Neural cell (in vitro differentiated cells): ENCODE measurements at regions not wholly inside any gene's neighbourhood (a gene's known extent, or its start where the extent isn't known, plus 50 kb on each side); places are given as distances from the start of the nearest gene placed in this dataset.

Experiments used
- H2AFZ ChIP-seq: fragments of 200-600, 300-800 bp; sonication (generic), shearing (Covaris generic); 2 replicates; pipeline ENCODE4 v1.6.0; 2014; ENCODE audit warnings: low read depth, mild to moderate bottlenecking, antibody characterized with exemption, low read length, moderate library complexity
- H3F3A ChIP-seq: fragments of 200-600 bp; shearing (Covaris generic); 2 replicates; pipeline ENCODE4 v1.6.1; 2016; ENCODE audit warnings: mild to moderate bottlenecking, moderate library complexity, mixed read lengths, antibody characterized with exemption, low read length; ENCODE audit not compliant: insufficient read depth, poor library complexity, severe bottlenecking
- H3K27ac ChIP-seq: fragments of 200-600, 300-800 bp; sonication (generic), shearing (Covaris generic); 2 replicates; pipeline ENCODE4 v1.5.1; 2014; ENCODE audit warnings: mild to moderate bottlenecking, low read length, moderate library complexity
- H3K27me3 ChIP-seq: fragments of 300-800, 200-600 bp; sonication (generic), shearing (Covaris generic); 2 replicates; pipeline ENCODE4 v1.6.0; 2014; ENCODE audit warnings: mild to moderate bottlenecking, low read depth, low read length, moderate library complexity; ENCODE audit not compliant: insufficient read depth
- H3K36me3 ChIP-seq: fragments of 300-800, 200-600 bp; sonication (generic), shearing (Covaris generic); 2 replicates; pipeline ENCODE4 v1.5.1; 2014; ENCODE audit warnings: mild to moderate bottlenecking, antibody characterized with exemption, low read length, moderate library complexity; ENCODE audit not compliant: insufficient read depth
- H3K4me2 ChIP-seq: fragments of 300-800, 200-600 bp; sonication (generic), shearing (Covaris generic); 2 replicates; pipeline ENCODE4 v1.6.0; 2014; ENCODE audit warnings: mild to moderate bottlenecking, low read length
- H3K4me3 ChIP-seq: fragments of 300-800, 200-600 bp; sonication (generic), shearing (Covaris generic); 2 replicates; pipeline ENCODE4 v1.5.1; 2014; ENCODE audit warnings: mild to moderate bottlenecking, low read length, moderate library complexity
- H3K79me2 ChIP-seq: fragments of 200-600 bp; shearing (Covaris generic); replicated peaks from 2 replicates; pipeline ENCODE4 v1.6.0; 2014; ENCODE audit warnings: mild to moderate bottlenecking, low read length, moderate library complexity; ENCODE audit not compliant: insufficient read depth
- H3K9ac ChIP-seq: fragments of 300-800, 200-600 bp; sonication (generic), shearing (Covaris generic); 2 replicates; pipeline ENCODE4 v1.6.1; 2016; ENCODE audit warnings: mild to moderate bottlenecking, low read length, mixed read lengths
- H3K9me2 ChIP-seq: fragments of 200-600 bp; shearing (Covaris generic); 2 replicates; pipeline ENCODE4 v1.6.1; 2016; ENCODE audit warnings: mild to moderate bottlenecking, low read length, mixed read lengths; ENCODE audit not compliant: insufficient read depth
- H3K9me3 ChIP-seq: fragments of 200-600, 300-800 bp; sonication (generic), shearing (Covaris generic); 2 replicates; pipeline ENCODE4 v1.6.1; 2016; ENCODE audit warnings: mild to moderate bottlenecking, mixed run types, low read length, moderate library complexity, mixed read lengths
- H4K20me1 ChIP-seq: fragments of 200-600 bp; shearing (Covaris generic); 2 replicates; pipeline ENCODE4 v1.6.1; 2016; ENCODE audit warnings: mild to moderate bottlenecking, mixed run types; ENCODE audit not compliant: insufficient read depth
- CTCF ChIP-seq: fragments of 450-650 bp; IDR thresholded peaks from 2 replicates; pipeline ENCODE4 v1.5.1; 2014; ENCODE audit warnings: antibody characterized with exemption, mild to moderate bottlenecking, moderate library complexity; ENCODE audit not compliant: poor library complexity, severe bottlenecking
- EP300 ChIP-seq: fragments of 450-650 bp; conservative IDR thresholded peaks from 2 replicates; pipeline ENCODE4 v1.6.1; 2014; ENCODE audit warnings: antibody characterized with exemption, mild to moderate bottlenecking, moderate library complexity; ENCODE audit not compliant: poor library complexity, severe bottlenecking
- EZH2 ChIP-seq: fragments of 200-600, 300-800 bp; shearing (Covaris generic), sonication (generic); IDR thresholded peaks from 2 replicates; pipeline ENCODE4 v1.6.1; 2014; ENCODE audit warnings: antibody characterized with exemption, low read length, borderline replicate concordance, mild to moderate bottlenecking; ENCODE audit not compliant: insufficient read depth, poor library complexity, severe bottlenecking
- MXI1 ChIP-seq: fragments of 450-650 bp; conservative IDR thresholded peaks from 2 replicates; pipeline ENCODE4 v1.6.1; 2014; ENCODE audit warnings: antibody characterized with exemption, mild to moderate bottlenecking; ENCODE audit not compliant: poor library complexity, severe bottlenecking
- POLR2AphosphoS5 ChIP-seq: IDR thresholded peaks from 2 replicates; pipeline ENCODE4 v1.6.1; 2012
- RAD21 ChIP-seq: fragments of 450-650 bp; conservative IDR thresholded peaks from 2 replicates; pipeline ENCODE4 v1.6.1; 2014; ENCODE audit warnings: antibody characterized with exemption, mild to moderate bottlenecking, moderate library complexity
- REST ChIP-seq: IDR thresholded peaks from 2 replicates; pipeline ENCODE4 v1.6.1; 2012; ENCODE audit warnings: borderline replicate concordance
- SMC3 ChIP-seq: fragments of 450-650 bp; conservative IDR thresholded peaks from 2 replicates; pipeline ENCODE4 v1.6.1; 2014; ENCODE audit warnings: antibody characterized with exemption, mild to moderate bottlenecking, moderate library complexity; ENCODE audit not compliant: poor library complexity
- TAF1 ChIP-seq: IDR thresholded peaks from 2 replicates; pipeline ENCODE4 v1.6.1; 2012; ENCODE audit warnings: low read depth

GRCh38 chr2:176669398-176670174, 400.3 kb downstream of the MTX2 start:
- Histone ChIP-seq H3K27me3 (no peaks in the 10 kb centered on the region), H3K9me2 (no peaks in the 10 kb centered on the region), H3K9ac (no peak overlapping the region), H3K9me3 (no peaks in the 10 kb centered on the region), H3K27ac (no peak overlapping the region), H3K4me2 (no peak overlapping the region), H2AFZ (no peak overlapping the region), H4K20me1 (no peaks in the 10 kb centered on the region), H3K36me3 (no peaks in the 10 kb centered on the region), H3F3A (no peaks in the 10 kb centered on the region), H3K4me3 (no peak overlapping the region), H3K79me2 (no peaks in the 10 kb centered on the region)
- TF ChIP-seq EZH2 (no peak), CTCF (no peak)

GRCh38 chr2:176675271-176675949, 406.2 kb downstream of the MTX2 start:
- H3K27me3 ChIP-seq: no peaks in the 10 kb centered on the region
- peak overlapping the region; percentile 67 for H3K27ac ChIP-seq
- H3K4me2 ChIP-seq: peak overlapping the region; percentile 41
- no peak overlapping the region for H2AFZ ChIP-seq
- no peaks in the 10 kb centered on the region for H4K20me1 ChIP-seq
- no peaks in the 10 kb centered on the region for H3K79me2 ChIP-seq
- H3F3A ChIP-seq: no peaks in the 10 kb centered on the region
- H3K4me3 ChIP-seq: no peak overlapping the region
- TF ChIP-seq SMC3 (no peak), POLR2AphosphoS5 (no peak), CTCF (no peak), RAD21 (peak; percentile 7), TAF1 (no peak), EZH2 (no peak), MXI1 (no peak), REST (peak; percentile 67), EP300 (no peak)
- H3K9me2 ChIP-seq: no peaks in the 10 kb centered on the region
- H3K9me3 ChIP-seq: no peaks in the 10 kb centered on the region
- no peaks in the 10 kb centered on the region for H3K36me3 ChIP-seq
- peak overlapping the region; percentile 21 for H3K9ac ChIP-seq
